ENCODE measurements at regions not wholly inside any gene's neighbourhood (a gene's known extent, or its start where the extent isn't known, plus 50 kb on each side); places are given as distances from the start of the nearest gene placed in this dataset.

- TF ChIP-seq POLR2A (IDR thresholded peaks at IDR 0.05) (no peak), CTCF (IDR thresholded peaks at IDR 0.05) (no peak)
These were observed 189.5 kb upstream of the FRMD6 start for GRCh38 chr14:51462182-51462581.

Measured in heart left ventricle (tissue), 13 donors.